OCI-LY7 (cell line): ENCODE measurements at regions not wholly inside any gene's neighbourhood (a gene's known extent, or its start where the extent isn't known, plus 50 kb on each side); places are given as distances from the start of the nearest gene placed in this dataset.

Experiments
- EZH2phosphoT487 ChIP-seq: fragments of 200-600 bp; sonication (generic); IDR thresholded peaks from 2 replicates; pipeline ENCODE4 v1.6.1; 2018; ENCODE audit warnings: low read depth, borderline replicate concordance, mild to moderate bottlenecking, mixed run types, antibody characterized with exemption, low read length, moderate library complexity, mixed read lengths
- TF ChIP-seq, protein P1 (sequence below): fragments of 200-600 bp; sonication (generic); conservative IDR thresholded peaks from 2 replicates; pipeline ENCODE4 v1.5.1; 2014; ENCODE audit warnings: mild to moderate bottlenecking, antibody characterized with exemption, low read length, moderate library complexity, mixed read lengths

GRCh38 chr3:163391407-163392181 is 1686.7 kb downstream of the SI start:
- TF ChIP-seq, protein P1, sequence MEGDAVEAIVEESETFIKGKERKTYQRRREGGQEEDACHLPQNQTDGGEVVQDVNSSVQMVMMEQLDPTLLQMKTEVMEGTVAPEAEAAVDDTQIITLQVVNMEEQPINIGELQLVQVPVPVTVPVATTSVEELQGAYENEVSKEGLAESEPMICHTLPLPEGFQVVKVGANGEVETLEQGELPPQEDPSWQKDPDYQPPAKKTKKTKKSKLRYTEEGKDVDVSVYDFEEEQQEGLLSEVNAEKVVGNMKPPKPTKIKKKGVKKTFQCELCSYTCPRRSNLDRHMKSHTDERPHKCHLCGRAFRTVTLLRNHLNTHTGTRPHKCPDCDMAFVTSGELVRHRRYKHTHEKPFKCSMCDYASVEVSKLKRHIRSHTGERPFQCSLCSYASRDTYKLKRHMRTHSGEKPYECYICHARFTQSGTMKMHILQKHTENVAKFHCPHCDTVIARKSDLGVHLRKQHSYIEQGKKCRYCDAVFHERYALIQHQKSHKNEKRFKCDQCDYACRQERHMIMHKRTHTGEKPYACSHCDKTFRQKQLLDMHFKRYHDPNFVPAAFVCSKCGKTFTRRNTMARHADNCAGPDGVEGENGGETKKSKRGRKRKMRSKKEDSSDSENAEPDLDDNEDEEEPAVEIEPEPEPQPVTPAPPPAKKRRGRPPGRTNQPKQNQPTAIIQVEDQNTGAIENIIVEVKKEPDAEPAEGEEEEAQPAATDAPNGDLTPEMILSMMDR: no peak
- no peak for TF ChIP-seq EZH2phosphoT487
